Fibroblast of lung (primary cell): ENCODE measurements at regions not wholly inside any gene's neighbourhood (a gene's known extent, or its start where the extent isn't known, plus 50 kb on each side); places are given as distances from the start of the nearest gene placed in this dataset.

ENCODE experiments used
- DNase-seq, 2 donors: peaks; one replicate each; pipeline versions ENCODE4 v3.0.0 to v3.0.0-alpha.2; 2010; ENCODE audit warnings: low read depth in 2 of 2
- H2AFZ ChIP-seq: 2 replicates; pipeline ENCODE4 v1.5.1; 2012; ENCODE audit warnings: low read length, control low read depth, inconsistent platforms
- H3K27ac ChIP-seq: 2 replicates; pipeline ENCODE4 v1.5.1; 2011; ENCODE audit warnings: low read length, control low read depth; ENCODE audit not compliant: insufficient read depth
- H3K27me3 ChIP-seq: 2 replicates; pipeline ENCODE4 v1.5.1; 2011; ENCODE audit warnings: mild to moderate bottlenecking, low read length; ENCODE audit not compliant: control insufficient read depth, insufficient read depth
- H3K36me3 ChIP-seq: 2 replicates; pipeline ENCODE4 v1.5.1; 2011; ENCODE audit warnings: low read length; ENCODE audit not compliant: control insufficient read depth, insufficient read depth
- H3K4me1 ChIP-seq: 2 replicates; pipeline ENCODE4 v1.5.1; 2011; ENCODE audit warnings: low read length; ENCODE audit not compliant: control insufficient read depth, insufficient read depth; ENCODE audit errors: extremely low read depth
- H3K4me2 ChIP-seq: 2 replicates; pipeline ENCODE4 v1.5.1; 2011; ENCODE audit warnings: low read length, control low read depth; ENCODE audit not compliant: insufficient read depth; ENCODE audit errors: extremely low read depth
- H3K4me3 ChIP-seq, 4 experiments: fragments of 200-600 bp in 1 of 4; sonication (generic) in 1 of 4; replicated peaks in 1 of 4; 2 replicates each; pipeline ENCODE4 v1.5.1; 2011 to 2016; ENCODE audit warnings: low read length in 4 of 4, low read depth in 3 of 4, mild to moderate bottlenecking in 3 of 4, control low read depth in 2 of 4, inconsistent platforms in 1 of 4, mixed read lengths in 1 of 4; ENCODE audit not compliant: insufficient read depth in 1 of 4; ENCODE audit errors: control extremely low read depth in 1 of 4
- H3K79me2 ChIP-seq: 2 replicates; pipeline ENCODE4 v1.5.1; 2012; ENCODE audit warnings: mild to moderate bottlenecking, low read length, inconsistent platforms; ENCODE audit not compliant: control insufficient read depth, insufficient read depth
- H3K9ac ChIP-seq: 2 replicates; pipeline ENCODE4 v1.5.1; 2011; ENCODE audit warnings: mild to moderate bottlenecking, low read length, control low read depth; ENCODE audit not compliant: insufficient read depth
- H3K9me3 ChIP-seq: 2 replicates; pipeline ENCODE4 v1.5.1; 2012; ENCODE audit warnings: low read depth, low read length; ENCODE audit not compliant: control insufficient read depth, insufficient read depth
- H4K20me1 ChIP-seq: 2 replicates; pipeline ENCODE4 v1.5.1; 2011; ENCODE audit warnings: low read length; ENCODE audit not compliant: control insufficient read depth, insufficient read depth; ENCODE audit errors: extremely low read depth
- CTCF ChIP-seq, 2 donors: IDR thresholded peaks in 1 of 2; conservative IDR thresholded peaks in 1 of 2; 1 replicate in 1 of 2; 2 replicates in 1 of 2; pipeline ENCODE4 v1.5.1; 2011 to 2012; ENCODE audit warnings: low read length in 2 of 2, control low read depth in 1 of 2, inconsistent platforms in 1 of 2, low read depth in 1 of 2, mild to moderate bottlenecking in 1 of 2
- EZH2 ChIP-seq: IDR thresholded peaks from 2 replicates; pipeline ENCODE4 v1.5.1; 2012; ENCODE audit warnings: low read length, control low read depth, mild to moderate bottlenecking; ENCODE audit errors: missing control alignments

- Histone ChIP-seq H3K79me2 (no peaks in the 10 kb centered on the region), H3K36me3 (no peaks in the 10 kb centered on the region), H4K20me1 (no peaks in the 10 kb centered on the region), H3K27ac (no peak overlapping the region), H3K9ac (no peak overlapping the region), H3K4me3 (no peak overlapping the region), H3K4me2 (no peak overlapping the region), H3K9me3 (no peaks in the 10 kb centered on the region), H3K27me3 (no peaks in the 10 kb centered on the region), H3K4me1 (no peaks in the 10 kb centered on the region), H2AFZ (no peak overlapping the region)
- no peak for TF ChIP-seq EZH2
- no peak for TF ChIP-seq CTCF (conservative IDR thresholded peaks at IDR 0.05 in 1 of 2, IDR thresholded peaks at IDR 0.05 in 1 of 2; ENCODE audit: low read depth in 1 of 2, low read length in 2 of 2)
- peak; percentile 6 to 11 for DNase-seq
Observed at GRCh38 chr20:60381643-60382400, 423.6 kb downstream of the CDH26 start.

GRCh38 chr20:60389441-60389840 lies 431.2 kb downstream of the CDH26 start:
- H3K36me3 ChIP-seq = no peaks in the 10 kb centered on the region
- no peak overlapping the region for H3K9ac ChIP-seq
- no peak overlapping the region for H3K27ac ChIP-seq
- no peak for DNase-seq
- H2AFZ ChIP-seq = no peak overlapping the region
- no peak overlapping the region for H3K4me3 ChIP-seq
- no peaks in the 10 kb centered on the region for H3K79me2 ChIP-seq
- H3K4me2 ChIP-seq = no peak overlapping the region
- no peaks in the 10 kb centered on the region for H3K9me3 ChIP-seq
- H3K4me1 ChIP-seq = no peaks in the 10 kb centered on the region
- TF ChIP-seq CTCF (conservative IDR thresholded peaks at IDR 0.05 in 1 of 2, IDR thresholded peaks at IDR 0.05 in 1 of 2; ENCODE audit: low read depth in 1 of 2, low read length in 2 of 2) = no peak
- TF ChIP-seq EZH2 = no peak
- H4K20me1 ChIP-seq = no peaks in the 10 kb centered on the region
- no peaks in the 10 kb centered on the region for H3K27me3 ChIP-seq

- Histone ChIP-seq H3K4me2 (no peak overlapping the region), H3K79me2 (no peaks in the 10 kb centered on the region), H3K4me3 (no peak overlapping the region), H4K20me1 (no peaks in the 10 kb centered on the region), H2AFZ (no peak overlapping the region), H3K36me3 (no peaks in the 10 kb centered on the region), H3K9ac (no peak overlapping the region), H3K4me1 (no peaks in the 10 kb centered on the region), H3K9me3 (no peaks in the 10 kb centered on the region), H3K27me3 (no peaks in the 10 kb centered on the region), H3K27ac (no peak overlapping the region)
- TF ChIP-seq EZH2 (no peak), CTCF (conservative IDR thresholded peaks at IDR 0.05 in 1 of 2, IDR thresholded peaks at IDR 0.05 in 1 of 2; ENCODE audit: low read depth in 1 of 2, low read length in 2 of 2) (no peak)
- DNase-seq = no peak
Observed at GRCh38 chr20:60389882-60390281, 431.7 kb downstream of the CDH26 start.
